ENCODE measurements at regions not wholly inside any gene's neighbourhood (a gene's known extent, or its start where the extent isn't known, plus 50 kb on each side); places are given as distances from the start of the nearest gene placed in this dataset.

GRCh38 chr3:59210260-59210659 is 160.4 kb upstream of the CFAP20DC start:
- Mint-ChIP-seq H3K27me3 (ENCODE audit: unreplicated experiment) (peaks cover 24% of the 10 kb centered on the region), H3K4me1 (ENCODE audit: unreplicated experiment) (no peaks in the 10 kb centered on the region), H3K4me3 (ENCODE audit: unreplicated experiment) (no peak overlapping the region), H3K27ac (ENCODE audit: unreplicated experiment) (no peak overlapping the region), H3K36me3 (ENCODE audit: unreplicated experiment) (no peaks in the 10 kb centered on the region), H3K9me3 (ENCODE audit: unreplicated experiment) (no peaks in the 10 kb centered on the region)
- TF ChIP-seq CTCF (IDR thresholded peaks at IDR 0.05): no peak
- DNase-seq (ENCODE audit: extremely low spot score, unreplicated experiment): no peak

GRCh38 chr3:59192473-59192872 is 142.6 kb upstream of the CFAP20DC start:
- no peaks in the 10 kb centered on the region for H3K4me1 Mint-ChIP-seq (ENCODE audit: unreplicated experiment)
- TF ChIP-seq CTCF (IDR thresholded peaks at IDR 0.05): no peak
- H3K36me3 Mint-ChIP-seq (ENCODE audit: unreplicated experiment): no peaks in the 10 kb centered on the region
- H3K27me3 Mint-ChIP-seq (ENCODE audit: unreplicated experiment): peaks cover 14% of the 10 kb centered on the region
- H3K27ac Mint-ChIP-seq (ENCODE audit: unreplicated experiment): no peak overlapping the region
- DNase-seq (ENCODE audit: extremely low spot score, unreplicated experiment): no peak
- H3K9me3 Mint-ChIP-seq (ENCODE audit: unreplicated experiment): no peaks in the 10 kb centered on the region
- no peak overlapping the region for H3K4me3 Mint-ChIP-seq (ENCODE audit: unreplicated experiment)

- H3K4me1 Mint-ChIP-seq (ENCODE audit: unreplicated experiment): no peaks in the 10 kb centered on the region
- H3K27ac Mint-ChIP-seq (ENCODE audit: unreplicated experiment): no peak overlapping the region
- no peak for TF ChIP-seq CTCF (IDR thresholded peaks at IDR 0.05)
- DNase-seq (ENCODE audit: extremely low spot score, unreplicated experiment): no peak
- H3K36me3 Mint-ChIP-seq (ENCODE audit: unreplicated experiment): no peaks in the 10 kb centered on the region
- no peak overlapping the region for H3K4me3 Mint-ChIP-seq (ENCODE audit: unreplicated experiment)
- no peaks in the 10 kb centered on the region for H3K9me3 Mint-ChIP-seq (ENCODE audit: unreplicated experiment)
- peaks cover 14% of the 10 kb centered on the region for H3K27me3 Mint-ChIP-seq (ENCODE audit: unreplicated experiment)
Observed at GRCh38 chr3:59191651-59192050, 141.8 kb upstream of the CFAP20DC start.

GRCh38 chr3:59189939-59190338 is 140.1 kb upstream of the CFAP20DC start:
- no peak for TF ChIP-seq CTCF (IDR thresholded peaks at IDR 0.05)
- Mint-ChIP-seq H3K9me3 (ENCODE audit: unreplicated experiment) (no peaks in the 10 kb centered on the region), H3K4me3 (ENCODE audit: unreplicated experiment) (no peak overlapping the region), H3K36me3 (ENCODE audit: unreplicated experiment) (no peaks in the 10 kb centered on the region), H3K4me1 (ENCODE audit: unreplicated experiment) (peaks cover 2% of the 10 kb centered on the region), H3K27me3 (ENCODE audit: unreplicated experiment) (peaks cover 12% of the 10 kb centered on the region), H3K27ac (ENCODE audit: unreplicated experiment) (no peak overlapping the region)
- no peak for DNase-seq (ENCODE audit: extremely low spot score, unreplicated experiment)

GRCh38 chr3:59189526-59189925 is 139.7 kb upstream of the CFAP20DC start:
- Mint-ChIP-seq H3K27me3 (ENCODE audit: unreplicated experiment) (peaks cover 12% of the 10 kb centered on the region), H3K4me3 (ENCODE audit: unreplicated experiment) (no peak overlapping the region), H3K4me1 (ENCODE audit: unreplicated experiment) (peaks cover 2% of the 10 kb centered on the region), H3K36me3 (ENCODE audit: unreplicated experiment) (no peaks in the 10 kb centered on the region), H3K9me3 (ENCODE audit: unreplicated experiment) (no peaks in the 10 kb centered on the region), H3K27ac (ENCODE audit: unreplicated experiment) (no peak overlapping the region)
- DNase-seq (ENCODE audit: extremely low spot score, unreplicated experiment): no peak
- no peak for TF ChIP-seq CTCF (IDR thresholded peaks at IDR 0.05)

Data from osteocyte (in vitro differentiated cells).